Keratinocyte (primary cell): ENCODE measurements at regions not wholly inside any gene's neighbourhood (a gene's known extent, or its start where the extent isn't known, plus 50 kb on each side); places are given as distances from the start of the nearest gene placed in this dataset.
"Not testable (repeated sequence)": the region's sequence is repeated elsewhere in the genome, so short reads cannot be mapped to it uniquely, and the experiment has no call there.

Source experiments
- DNase-seq: peaks from one replicate; pipeline ENCODE4 v3.0.0-alpha.2; 2011; ENCODE audit warnings: low read depth, missing footprints, low spot score
- FAIRE-seq: peaks from 2 replicates; lab custom pipeline; 2011; peaks lifted over from hg19 to GRCh38; lab: Jason Lieb, UNC
- H2AFZ ChIP-seq: 2 replicates; pipeline ENCODE4 v1.6.0; 2012; ENCODE audit warnings: low read length, control low read depth, inconsistent platforms; ENCODE audit not compliant: control insufficient read depth
- H3K27ac ChIP-seq: 2 replicates; pipeline ENCODE4 v1.5.1; 2011; ENCODE audit warnings: low read length; ENCODE audit not compliant: control insufficient read depth, insufficient read depth
- H3K27me3 ChIP-seq: 3 replicates; pipeline ENCODE4 v1.6.0; 2011; ENCODE audit warnings: low read length; ENCODE audit not compliant: control insufficient read depth, insufficient read depth; ENCODE audit errors: extremely low read depth
- H3K36me3 ChIP-seq, 2 experiments: 2 replicates in 1 of 2; 3 replicates in 1 of 2; pipeline ENCODE4 v1.5.1; 2011; ENCODE audit warnings: low read length in 2 of 2, mild to moderate bottlenecking in 1 of 2; ENCODE audit not compliant: control insufficient read depth in 2 of 2, insufficient read depth in 2 of 2; ENCODE audit errors: extremely low read depth in 1 of 2
- H3K4me1 ChIP-seq: 3 replicates; pipeline ENCODE4 v1.5.1; 2011; ENCODE audit warnings: low read length; ENCODE audit not compliant: control insufficient read depth, insufficient read depth; ENCODE audit errors: extremely low read depth
- H3K4me2 ChIP-seq: 3 replicates; pipeline ENCODE4 v1.6.0; 2011; ENCODE audit warnings: low read depth, low read length; ENCODE audit not compliant: control insufficient read depth, insufficient read depth; ENCODE audit errors: extremely low read depth
- H3K4me3 ChIP-seq, 3 experiments: fragments of 200-600 bp in 1 of 3; sonication (generic) in 1 of 3; 2 replicates in 2 of 3; 3 replicates in 1 of 3; pipeline ENCODE4 v1.5.1; 2011 to 2016; ENCODE audit warnings: low read length in 3 of 3, mild to moderate bottlenecking in 3 of 3, control low read depth in 2 of 3, inconsistent platforms in 1 of 3, low read depth in 1 of 3, mixed read lengths in 1 of 3, mixed run types in 1 of 3, moderate library complexity in 1 of 3; ENCODE audit not compliant: control insufficient read depth in 2 of 3, insufficient read depth in 2 of 3; ENCODE audit errors: extremely low read depth in 1 of 3
- H3K79me2 ChIP-seq: 2 replicates; pipeline ENCODE4 v1.6.0; 2012; ENCODE audit warnings: low read length; ENCODE audit not compliant: control insufficient read depth, insufficient read depth
- H3K9ac ChIP-seq: 3 replicates; pipeline ENCODE4 v1.6.0; 2011; ENCODE audit warnings: low read length; ENCODE audit not compliant: control insufficient read depth, insufficient read depth; ENCODE audit errors: extremely low read depth
- H3K9me1 ChIP-seq: 3 replicates; pipeline ENCODE4 v1.6.0; 2011; ENCODE audit warnings: low read length; ENCODE audit not compliant: control insufficient read depth, insufficient read depth; ENCODE audit errors: extremely low read depth
- H3K9me3 ChIP-seq: 2 replicates; pipeline ENCODE4 v1.5.1; 2012; ENCODE audit warnings: low read depth, low read length; ENCODE audit not compliant: control insufficient read depth
- H4K20me1 ChIP-seq: 3 replicates; pipeline ENCODE4 v1.6.0; 2011; ENCODE audit warnings: low read length; ENCODE audit not compliant: control insufficient read depth, insufficient read depth; ENCODE audit errors: extremely low read depth
- CTCF ChIP-seq, 3 experiments: IDR thresholded peaks in 1 of 3; conservative IDR thresholded peaks in 1 of 3; optimal IDR thresholded peaks in 1 of 3; 2 replicates in 2 of 3; 3 replicates in 1 of 3; pipeline versions ENCODE3 to v1.5.1; 2011; ENCODE audit warnings: low read length in 3 of 3, mild to moderate bottlenecking in 3 of 3, moderate library complexity in 2 of 3, control low read depth in 1 of 3, inconsistent platforms in 1 of 3; ENCODE audit not compliant: insufficient read depth in 2 of 3; ENCODE audit errors: extremely low read depth in 1 of 3
- EZH2 ChIP-seq: IDR thresholded peaks from one replicate; pipeline ENCODE4 v1.6.1; 2012; ENCODE audit warnings: inconsistent platforms, mild to moderate bottlenecking, low read length, moderate library complexity
- dilution Hi-C: fragments of 300-500 bp; cut with MboI; formaldehyde crosslinking; loops from one replicate; pipeline ENCODE4 v1.7.0; 2020; ENCODE audit warnings: low sequenced_read_pairs; ENCODE audit not compliant: extremely low pct_ligation_motif_present

DNA sequence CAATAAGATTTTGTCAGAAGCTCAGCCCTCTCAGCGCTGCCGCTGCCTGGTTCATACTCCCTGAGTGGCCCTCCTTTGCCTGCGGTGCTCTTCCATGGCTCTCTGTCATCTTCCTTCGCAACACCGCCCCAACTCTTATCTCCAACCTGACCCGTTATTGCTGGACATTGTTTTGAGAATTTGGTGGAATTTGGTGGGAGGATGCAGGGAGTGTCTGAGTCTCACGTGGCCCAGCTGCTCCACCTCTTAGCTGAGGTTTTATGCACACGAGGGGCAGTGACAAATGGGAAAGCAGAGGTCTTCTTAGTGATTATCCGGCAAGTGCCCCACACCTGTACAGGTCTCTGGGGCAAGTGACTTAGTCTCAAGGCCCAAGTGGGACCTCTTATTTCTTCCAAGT, 97.5 kb upstream of the RPH3A start:
- no peaks in the 10 kb centered on the region for H3K9me1 ChIP-seq
- H3K27ac ChIP-seq, result no peak overlapping the region
- TF ChIP-seq EZH2, result no peak
- no peak for TF ChIP-seq CTCF (optimal IDR thresholded peaks at IDR 0.05 in 1 of 3, IDR thresholded peaks at IDR 0.05 in 1 of 3, conservative IDR thresholded peaks at IDR 0.05 in 1 of 3; ENCODE audit: extremely low read depth in 1 of 3, insufficient read depth in 2 of 3, low read length in 3 of 3)
- dilution Hi-C loops, result no loop called here
- no peak overlapping the region for H3K4me2 ChIP-seq
- H3K9ac ChIP-seq, result no peak overlapping the region
- no peak for DNase-seq
- H3K27me3 ChIP-seq, result no peaks in the 10 kb centered on the region
- H3K4me1 ChIP-seq, result no peaks in the 10 kb centered on the region
- no peaks in the 10 kb centered on the region for H4K20me1 ChIP-seq
- no peaks in the 10 kb centered on the region for H3K79me2 ChIP-seq
- no peaks in the 10 kb centered on the region for H3K9me3 ChIP-seq
- no peak for FAIRE-seq
- no peak overlapping the region for H2AFZ ChIP-seq
- H3K4me3 ChIP-seq, result no peak overlapping the region
- no peaks in the 10 kb centered on the region for H3K36me3 ChIP-seq

DNA sequence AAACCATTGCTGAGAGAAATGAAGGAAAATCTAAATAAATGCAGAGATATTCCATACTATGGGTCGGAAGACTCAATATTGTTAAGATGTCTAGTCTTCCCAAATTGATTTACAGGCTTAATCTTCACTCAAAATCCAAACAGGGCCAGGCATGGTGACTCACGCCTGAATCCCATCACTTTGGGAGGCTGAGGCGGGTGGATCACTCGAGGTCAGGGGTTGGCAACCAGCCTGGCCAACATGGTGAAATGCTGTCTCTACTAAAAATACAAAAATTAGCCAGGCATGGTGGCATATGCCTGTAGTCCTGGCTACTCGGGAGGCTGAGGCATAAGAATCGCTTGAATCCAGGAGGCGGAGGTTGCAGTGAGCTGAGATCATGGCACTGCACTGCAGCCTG, 94.1 kb upstream of the RPH3A start:
- H3K9ac ChIP-seq, H3K36me3 ChIP-seq, FAIRE-seq, H3K9me3 ChIP-seq, H3K4me2 ChIP-seq, H4K20me1 ChIP-seq, H3K79me2 ChIP-seq, H2AFZ ChIP-seq, dilution Hi-C loops, H3K27me3 ChIP-seq, DNase-seq, H3K4me1 ChIP-seq, H3K9me1 ChIP-seq, H3K4me3 ChIP-seq, H3K27ac ChIP-seq: not testable (repeated sequence)

- H3K4me3 ChIP-seq, result no peak overlapping the region
- H3K27ac ChIP-seq, result no peak overlapping the region
- H3K36me3 ChIP-seq, result no peaks in the 10 kb centered on the region
- H3K4me2 ChIP-seq, result no peak overlapping the region
- H3K4me1 ChIP-seq, result no peaks in the 10 kb centered on the region
- no peaks in the 10 kb centered on the region for H3K9me3 ChIP-seq
- TF ChIP-seq EZH2, result no peak
- no peak for TF ChIP-seq CTCF (optimal IDR thresholded peaks at IDR 0.05 in 1 of 3, IDR thresholded peaks at IDR 0.05 in 1 of 3, conservative IDR thresholded peaks at IDR 0.05 in 1 of 3; ENCODE audit: extremely low read depth in 1 of 3, insufficient read depth in 2 of 3, low read length in 3 of 3)
- no peak for DNase-seq
- H4K20me1 ChIP-seq, result no peaks in the 10 kb centered on the region
- dilution Hi-C loops, result no loop called here
- H3K9ac ChIP-seq, result no peak overlapping the region
- no peaks in the 10 kb centered on the region for H3K9me1 ChIP-seq
- H3K27me3 ChIP-seq, result peaks cover 3% of the 10 kb centered on the region
- H3K79me2 ChIP-seq, result no peaks in the 10 kb centered on the region
- FAIRE-seq, result no peak
- H2AFZ ChIP-seq, result no peak overlapping the region
Observed at GRCh38 chr12:112705037-112705632, 86.4 kb upstream of the RPH3A start.
